ENCODE measurements at regions not wholly inside any gene's neighbourhood (a gene's known extent, or its start where the extent isn't known, plus 50 kb on each side); places are given as distances from the start of the nearest gene placed in this dataset.
"Not testable (repeated sequence)": the region's sequence is repeated elsewhere in the genome, so short reads cannot be mapped to it uniquely, and the experiment has no call there.

GRCh38 chr20:5395932-5396727 lies 79.4 kb upstream of the PROKR2 start:
- Mint-ChIP-seq H3K4me3 (no peak overlapping the region), H3K27ac (no peak overlapping the region), H3K9me3 (peaks cover 2% of the 10 kb centered on the region), H3K27me3 (peaks cover 22 to 28% of the 10 kb centered on the region in 2 donors), H3K36me3 (no peaks in the 10 kb centered on the region), H3K4me1 (ENCODE audit: low read depth in 2 of 2) (no peaks in the 10 kb centered on the region)
- ATAC-seq (no peak), DNase-seq (ENCODE audit: low spot score) (no peak)

- DNase-seq (ENCODE audit: low spot score) (no peak), ATAC-seq (no peak)
- Mint-ChIP-seq H3K4me3 (no peak overlapping the region), H3K27me3 (peaks cover 29 to 36% of the 10 kb centered on the region in 2 donors), H3K4me1 (ENCODE audit: low read depth in 2 of 2) (no peaks in the 10 kb centered on the region), H3K9me3 (peaks cover 2% of the 10 kb centered on the region), H3K36me3 (no peaks in the 10 kb centered on the region), H3K27ac (no peak overlapping the region)
These were observed 76.6 kb upstream of the PROKR2 start for GRCh38 chr20:5393218-5393870.

GRCh38 chr20:5390720-5391119 lies 74.0 kb upstream of the PROKR2 start:
- H3K4me1 Mint-ChIP-seq (ENCODE audit: low read depth in 2 of 2), result no peaks in the 10 kb centered on the region
- H3K9me3 Mint-ChIP-seq, result peaks cover 2% of the 10 kb centered on the region
- peaks cover 40 to 56% of the 10 kb centered on the region in 2 donors for H3K27me3 Mint-ChIP-seq
- DNase-seq (ENCODE audit: low spot score) (no peak), ATAC-seq (no peak)
- H3K36me3 Mint-ChIP-seq, result no peaks in the 10 kb centered on the region
- no peak overlapping the region for H3K4me3 Mint-ChIP-seq
- H3K27ac Mint-ChIP-seq, result no peak overlapping the region

GRCh38 chr20:5386846-5387245 lies 70.1 kb upstream of the PROKR2 start:
- not testable (repeated sequence) for H3K9me3 Mint-ChIP-seq; H3K27ac Mint-ChIP-seq; H3K4me1 Mint-ChIP-seq (ENCODE audit: low read depth in 2 of 2); H3K4me3 Mint-ChIP-seq; H3K36me3 Mint-ChIP-seq; ATAC-seq; DNase-seq (ENCODE audit: low spot score)
- H3K27me3 Mint-ChIP-seq, result peaks cover 36 to 64% of the 10 kb centered on the region in 2 donors

- H3K36me3 Mint-ChIP-seq; H3K27ac Mint-ChIP-seq; H3K4me3 Mint-ChIP-seq; DNase-seq (ENCODE audit: low spot score); H3K4me1 Mint-ChIP-seq (ENCODE audit: low read depth in 2 of 2); H3K9me3 Mint-ChIP-seq; ATAC-seq: not testable (repeated sequence)
- H3K27me3 Mint-ChIP-seq, result peaks cover 17 to 38% of the 10 kb centered on the region in 2 donors
These were observed 64.8 kb upstream of the PROKR2 start for GRCh38 chr20:5381527-5381926.

- no peaks in the 10 kb centered on the region for H3K9me3 Mint-ChIP-seq
- no peak overlapping the region for H3K27ac Mint-ChIP-seq
- H3K4me1 Mint-ChIP-seq (ENCODE audit: low read depth in 2 of 2), result no peaks in the 10 kb centered on the region
- ATAC-seq (no peak), DNase-seq (ENCODE audit: low spot score) (no peak)
- no peak overlapping the region for H3K4me3 Mint-ChIP-seq
- peaks cover 10 to 19% of the 10 kb centered on the region in 2 donors for H3K27me3 Mint-ChIP-seq
- no peaks in the 10 kb centered on the region for H3K36me3 Mint-ChIP-seq
These were observed 60.7 kb upstream of the PROKR2 start for GRCh38 chr20:5377484-5377883.

GRCh38 chr20:5376228-5376627 lies 59.5 kb upstream of the PROKR2 start:
- Mint-ChIP-seq H3K4me1 (ENCODE audit: low read depth in 2 of 2) (no peaks in the 10 kb centered on the region), H3K27me3 (peaks cover 20 to 30% of the 10 kb centered on the region in 2 donors), H3K27ac (no peak overlapping the region), H3K4me3 (no peak overlapping the region), H3K9me3 (no peaks in the 10 kb centered on the region), H3K36me3 (no peaks in the 10 kb centered on the region)
- no peak for ATAC-seq
- DNase-seq (ENCODE audit: low spot score), result no peak

GRCh38 chr20:5374171-5374570 lies 57.4 kb upstream of the PROKR2 start:
- peaks cover 32 to 46% of the 10 kb centered on the region in 2 donors for H3K27me3 Mint-ChIP-seq
- H3K9me3 Mint-ChIP-seq, result no peaks in the 10 kb centered on the region
- DNase-seq (ENCODE audit: low spot score), result no peak
- no peak overlapping the region for H3K4me3 Mint-ChIP-seq
- ATAC-seq, result no peak
- H3K4me1 Mint-ChIP-seq (ENCODE audit: low read depth in 2 of 2), result peaks cover 0 to 3% of the 10 kb centered on the region in 2 donors
- H3K36me3 Mint-ChIP-seq, result no peaks in the 10 kb centered on the region
- no peak overlapping the region for H3K27ac Mint-ChIP-seq

GRCh38 chr20:5372371-5372770 lies 55.6 kb upstream of the PROKR2 start:
- H3K27ac Mint-ChIP-seq, result no peak overlapping the region
- peaks cover 33 to 52% of the 10 kb centered on the region in 2 donors for H3K27me3 Mint-ChIP-seq
- H3K36me3 Mint-ChIP-seq, result no peaks in the 10 kb centered on the region
- H3K4me1 Mint-ChIP-seq (ENCODE audit: low read depth in 2 of 2), result peaks cover 0 to 3% of the 10 kb centered on the region in 2 donors
- no peak for ATAC-seq
- H3K9me3 Mint-ChIP-seq, result no peaks in the 10 kb centered on the region
- no peak overlapping the region for H3K4me3 Mint-ChIP-seq
- no peak for DNase-seq (ENCODE audit: low spot score)

- H3K4me3 Mint-ChIP-seq, result no peak overlapping the region
- no peaks in the 10 kb centered on the region for H3K9me3 Mint-ChIP-seq
- H3K36me3 Mint-ChIP-seq, result peaks cover 3% of the 10 kb centered on the region
- peaks cover 29 to 44% of the 10 kb centered on the region in 2 donors for H3K27me3 Mint-ChIP-seq
- DNase-seq (ENCODE audit: low spot score) (no peak), ATAC-seq (no peak)
- H3K4me1 Mint-ChIP-seq (ENCODE audit: low read depth in 2 of 2), result peaks cover 0 to 3% of the 10 kb centered on the region in 2 donors
- H3K27ac Mint-ChIP-seq, result no peak overlapping the region
These were observed 52.9 kb upstream of the PROKR2 start for GRCh38 chr20:5369629-5370028.

All from natural killer cell treated with Interleukin-12 subunit alpha and Interleukin-12 subunit beta and Interleukin-15 and Interleukin-18, amount 100 ng/mL, for 72 hours (primary cell).